ENCODE measurements at regions not wholly inside any gene's neighbourhood (a gene's known extent, or its start where the extent isn't known, plus 50 kb on each side); places are given as distances from the start of the nearest gene placed in this dataset.

- no peak overlapping the region for H3K4me3 Mint-ChIP-seq (ENCODE audit: unreplicated experiment)
- intact Hi-C loops (cut with micrococcal nuclease; ENCODE audit: unreplicated experiment) = no loop called here
- CTCF ChIA-PET = no interaction called here
Observed at GRCh38 chr4:57985161-57985560, 875.0 kb upstream of the IGFBP7 start.

GRCh38 chr4:57981123-57981522 is 870.9 kb upstream of the IGFBP7 start:
- intact Hi-C loops (cut with micrococcal nuclease; ENCODE audit: unreplicated experiment) = no loop called here
- H3K9me3 Mint-ChIP-seq (ENCODE audit: unreplicated experiment) = no peaks in the 10 kb centered on the region
- no peaks in the 10 kb centered on the region for H3K27me3 ChIP-seq (replicated peaks; ENCODE audit: control insufficient read depth, insufficient read depth, low read length)
- no TSS peak for BruUV-seq (replicated peaks)
- H3K4me3 Mint-ChIP-seq (ENCODE audit: unreplicated experiment) = no peak overlapping the region
- ChIA-PET CTCF (no interaction called here), POLR2A (no interaction called here)
- no peak overlapping the region for H3K4me3 ChIP-seq (ENCODE audit: low read depth, low read length)
- H3K36me3 ChIP-seq (ENCODE audit: control insufficient read depth, insufficient read depth, low read length) = no peaks in the 10 kb centered on the region
- H3K36me3 Mint-ChIP-seq (ENCODE audit: insufficient read depth, unreplicated experiment) = no peaks in the 10 kb centered on the region
- H3K4me1 ChIP-seq = no peaks in the 10 kb centered on the region
- no peak overlapping the region for H3K27ac Mint-ChIP-seq (ENCODE audit: unreplicated experiment)
- DNase-seq = no peak
- no peak for TF ChIP-seq CTCF (IDR thresholded peaks at IDR 0.05; ENCODE audit: insufficient read depth in 1 of 2, low read depth in 1 of 2, low read length in 1 of 2, severe bottlenecking in 1 of 2, unreplicated experiment in 1 of 2)
- no peaks in the 10 kb centered on the region for H3K4me1 Mint-ChIP-seq (ENCODE audit: low read depth, unreplicated experiment)
- H3K27me3 Mint-ChIP-seq (ENCODE audit: insufficient read depth, unreplicated experiment) = no peaks in the 10 kb centered on the region
- no peaks in the 10 kb centered on the region for H3K9me3 ChIP-seq

More at GRCh38 chr4:57985161-57985560, 875.0 kb upstream of the IGFBP7 start:
- H3K36me3 ChIP-seq (ENCODE audit: control insufficient read depth, insufficient read depth, low read length) = no peaks in the 10 kb centered on the region
- POLR2A ChIA-PET = no interaction called here
- no TSS peak for BruUV-seq (replicated peaks)
- Mint-ChIP-seq H3K27me3 (ENCODE audit: insufficient read depth, unreplicated experiment) (no peaks in the 10 kb centered on the region), H3K36me3 (ENCODE audit: insufficient read depth, unreplicated experiment) (no peaks in the 10 kb centered on the region), H3K4me1 (ENCODE audit: low read depth, unreplicated experiment) (no peaks in the 10 kb centered on the region), H3K27ac (ENCODE audit: unreplicated experiment) (no peak overlapping the region), H3K9me3 (ENCODE audit: unreplicated experiment) (no peaks in the 10 kb centered on the region)
- no peaks in the 10 kb centered on the region for H3K27me3 ChIP-seq (replicated peaks; ENCODE audit: control insufficient read depth, insufficient read depth, low read length)
- H3K4me3 ChIP-seq (ENCODE audit: low read depth, low read length) = no peak overlapping the region
- no peak for TF ChIP-seq CTCF (IDR thresholded peaks at IDR 0.05; ENCODE audit: insufficient read depth in 1 of 2, low read depth in 1 of 2, low read length in 1 of 2, severe bottlenecking in 1 of 2, unreplicated experiment in 1 of 2)
- no peak for DNase-seq
- H3K4me1 ChIP-seq = no peaks in the 10 kb centered on the region
- H3K9me3 ChIP-seq = no peaks in the 10 kb centered on the region

DNA sequence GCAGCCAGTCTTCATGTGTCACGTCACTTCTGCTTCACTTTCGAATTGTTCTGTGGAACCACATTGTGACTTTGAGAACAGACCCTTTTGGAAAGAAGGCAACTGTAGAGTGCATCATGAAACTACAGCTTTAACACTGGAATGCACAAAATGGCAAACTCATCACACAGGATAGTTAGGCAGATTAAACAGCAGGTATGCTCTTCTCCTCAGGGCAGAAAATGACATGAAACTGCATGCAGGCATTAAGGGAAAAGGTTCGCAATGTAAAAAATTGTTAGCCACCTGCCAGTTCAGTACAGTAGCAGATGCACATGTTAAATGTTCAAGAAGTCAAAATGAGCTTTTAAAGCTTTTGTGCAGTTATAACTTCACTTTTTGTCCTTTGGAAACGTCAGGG is 864.6 kb upstream of the IGFBP7 start:
- intact Hi-C loops (cut with micrococcal nuclease; ENCODE audit: unreplicated experiment) = no loop called here
- no peaks in the 10 kb centered on the region for H3K9me3 Mint-ChIP-seq (ENCODE audit: unreplicated experiment)
- no peak overlapping the region for H3K4me3 Mint-ChIP-seq (ENCODE audit: unreplicated experiment)
- POLR2A ChIA-PET = no interaction called here
- H3K36me3 Mint-ChIP-seq (ENCODE audit: insufficient read depth, unreplicated experiment) = no peaks in the 10 kb centered on the region
- TF ChIP-seq CTCF (IDR thresholded peaks at IDR 0.05; ENCODE audit: insufficient read depth in 1 of 2, low read depth in 1 of 2, low read length in 1 of 2, severe bottlenecking in 1 of 2, unreplicated experiment in 1 of 2) = no peak
- H3K36me3 ChIP-seq (ENCODE audit: control insufficient read depth, insufficient read depth, low read length) = no peaks in the 10 kb centered on the region
- H3K27me3 ChIP-seq (replicated peaks; ENCODE audit: control insufficient read depth, insufficient read depth, low read length) = no peaks in the 10 kb centered on the region
- H3K9me3 ChIP-seq = no peaks in the 10 kb centered on the region
- H3K4me1 Mint-ChIP-seq (ENCODE audit: low read depth, unreplicated experiment) = no peaks in the 10 kb centered on the region
- H3K4me3 ChIP-seq (ENCODE audit: low read depth, low read length) = no peak overlapping the region
- no peaks in the 10 kb centered on the region for H3K4me1 ChIP-seq
- BruUV-seq (replicated peaks) = no TSS peak
- CTCF ChIA-PET = no interaction called here
- no peak for DNase-seq
- no peaks in the 10 kb centered on the region for H3K27me3 Mint-ChIP-seq (ENCODE audit: insufficient read depth, unreplicated experiment)
- no peak overlapping the region for H3K27ac Mint-ChIP-seq (ENCODE audit: unreplicated experiment)

Measured in Caco-2 (cell line).